VCaP (cell line): ENCODE measurements at regions not wholly inside any gene's neighbourhood (a gene's known extent, or its start where the extent isn't known, plus 50 kb on each side); places are given as distances from the start of the nearest gene placed in this dataset.

ENCODE experiments used
- H3K27ac ChIP-seq: fragments of 450-650 bp; 2 replicates; pipeline ENCODE4 v1.5.1; 2017
- TF ChIP-seq, protein P1 (sequence below): fragments of 450-650 bp; conservative IDR thresholded peaks from 2 replicates; pipeline ENCODE4 v1.5.1; 2017; ENCODE audit warnings: mild to moderate bottlenecking, moderate library complexity

DNA sequence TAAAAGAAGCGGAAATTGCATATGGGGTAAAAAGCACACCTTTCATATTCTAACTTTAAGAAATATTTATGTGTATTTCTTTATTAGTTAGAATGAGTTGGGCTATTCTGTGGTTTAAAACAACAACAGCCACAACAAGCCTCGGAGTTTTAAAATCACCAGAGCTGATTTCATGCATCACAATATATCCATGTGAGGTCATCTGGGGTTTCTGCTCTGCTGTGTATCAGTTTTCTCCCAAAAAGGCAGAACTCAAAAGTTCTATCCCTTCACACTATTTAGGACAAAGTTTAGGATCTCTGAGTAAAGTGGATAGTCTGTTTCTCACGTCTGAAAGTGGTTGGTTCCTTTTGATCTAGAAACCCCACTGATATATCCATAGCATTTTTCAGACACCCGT, 601.5 kb upstream of the GCFC2 start:
- no peak overlapping the region for H3K27ac ChIP-seq
- TF ChIP-seq, protein P1, sequence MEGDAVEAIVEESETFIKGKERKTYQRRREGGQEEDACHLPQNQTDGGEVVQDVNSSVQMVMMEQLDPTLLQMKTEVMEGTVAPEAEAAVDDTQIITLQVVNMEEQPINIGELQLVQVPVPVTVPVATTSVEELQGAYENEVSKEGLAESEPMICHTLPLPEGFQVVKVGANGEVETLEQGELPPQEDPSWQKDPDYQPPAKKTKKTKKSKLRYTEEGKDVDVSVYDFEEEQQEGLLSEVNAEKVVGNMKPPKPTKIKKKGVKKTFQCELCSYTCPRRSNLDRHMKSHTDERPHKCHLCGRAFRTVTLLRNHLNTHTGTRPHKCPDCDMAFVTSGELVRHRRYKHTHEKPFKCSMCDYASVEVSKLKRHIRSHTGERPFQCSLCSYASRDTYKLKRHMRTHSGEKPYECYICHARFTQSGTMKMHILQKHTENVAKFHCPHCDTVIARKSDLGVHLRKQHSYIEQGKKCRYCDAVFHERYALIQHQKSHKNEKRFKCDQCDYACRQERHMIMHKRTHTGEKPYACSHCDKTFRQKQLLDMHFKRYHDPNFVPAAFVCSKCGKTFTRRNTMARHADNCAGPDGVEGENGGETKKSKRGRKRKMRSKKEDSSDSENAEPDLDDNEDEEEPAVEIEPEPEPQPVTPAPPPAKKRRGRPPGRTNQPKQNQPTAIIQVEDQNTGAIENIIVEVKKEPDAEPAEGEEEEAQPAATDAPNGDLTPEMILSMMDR: no peak

DNA sequence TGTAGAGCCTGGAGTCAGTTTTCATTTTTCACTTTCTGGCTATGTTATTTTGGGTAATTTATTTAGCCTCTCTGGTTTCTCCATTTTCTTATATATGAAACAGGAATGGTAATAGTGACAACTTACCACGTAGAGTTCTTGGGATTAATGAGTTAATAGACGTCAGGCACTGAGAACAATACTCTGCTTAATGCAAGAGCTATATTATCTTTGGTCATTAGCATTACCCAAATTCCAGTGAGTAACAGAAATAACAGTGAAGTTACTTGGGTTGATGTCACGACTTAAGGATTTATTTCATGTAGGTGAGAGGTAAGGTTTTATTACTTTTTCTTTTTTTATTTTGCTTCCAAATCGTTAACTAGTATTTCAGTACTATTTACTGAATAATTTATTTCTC, 601.0 kb upstream of the GCFC2 start:
- H3K27ac ChIP-seq: no peak overlapping the region
- TF ChIP-seq, protein P1: no peak

DNA sequence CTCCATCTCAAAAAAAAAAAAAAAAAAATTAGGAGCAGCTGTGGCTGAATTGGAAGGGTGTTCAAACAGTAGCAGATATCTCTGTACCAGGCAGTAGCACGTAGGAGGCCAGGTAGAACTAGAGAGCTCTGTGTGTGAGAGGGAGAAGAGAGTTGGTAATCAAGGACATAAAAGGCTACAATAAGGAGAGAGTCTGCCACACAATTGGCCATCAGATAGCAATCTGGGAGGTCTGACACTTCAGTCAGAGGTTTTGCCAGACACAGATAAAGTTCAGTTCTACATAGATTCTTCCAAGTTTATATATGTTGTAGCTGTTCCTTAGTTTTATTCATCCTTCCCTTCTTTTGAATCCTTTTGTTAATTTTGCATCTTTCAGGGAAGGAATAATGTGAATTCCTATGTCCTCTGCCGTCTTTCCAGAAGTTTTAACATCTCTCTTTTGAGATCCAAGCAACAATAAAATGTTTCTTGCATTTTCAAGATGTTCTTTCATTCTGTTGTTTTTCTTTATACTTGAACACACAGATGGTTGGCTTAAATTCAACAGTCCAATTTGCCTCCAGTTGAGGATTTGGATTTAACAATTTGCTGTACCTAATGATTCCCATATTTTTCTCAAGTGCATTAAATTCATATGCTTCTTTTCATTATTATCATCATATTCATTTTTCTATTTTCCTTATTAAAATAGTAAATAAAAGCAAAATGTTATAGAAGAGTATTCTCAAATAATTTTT, 600.3 kb upstream of the GCFC2 start:
- TF ChIP-seq, protein P1: no peak
- no peak overlapping the region for H3K27ac ChIP-seq

DNA sequence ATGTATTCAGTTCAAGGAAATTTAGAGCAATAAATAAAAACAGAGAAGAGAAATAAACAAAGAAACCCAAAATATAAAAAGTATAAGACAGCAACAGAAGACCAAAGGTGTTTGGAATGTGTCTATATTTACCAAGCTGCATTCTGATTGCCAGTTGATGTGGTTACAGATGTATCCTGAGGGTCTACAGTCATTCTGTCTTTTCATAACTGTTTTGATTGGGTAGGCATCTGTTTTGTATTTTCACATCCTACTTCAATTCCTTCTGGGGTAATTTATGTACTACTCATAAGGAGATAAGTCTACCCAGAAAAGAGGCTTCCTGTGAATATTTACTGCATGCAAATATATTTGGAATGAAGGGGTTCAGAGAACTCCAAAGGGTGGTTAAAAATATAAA, 596.8 kb upstream of the GCFC2 start:
- no peak overlapping the region for H3K27ac ChIP-seq

DNA sequence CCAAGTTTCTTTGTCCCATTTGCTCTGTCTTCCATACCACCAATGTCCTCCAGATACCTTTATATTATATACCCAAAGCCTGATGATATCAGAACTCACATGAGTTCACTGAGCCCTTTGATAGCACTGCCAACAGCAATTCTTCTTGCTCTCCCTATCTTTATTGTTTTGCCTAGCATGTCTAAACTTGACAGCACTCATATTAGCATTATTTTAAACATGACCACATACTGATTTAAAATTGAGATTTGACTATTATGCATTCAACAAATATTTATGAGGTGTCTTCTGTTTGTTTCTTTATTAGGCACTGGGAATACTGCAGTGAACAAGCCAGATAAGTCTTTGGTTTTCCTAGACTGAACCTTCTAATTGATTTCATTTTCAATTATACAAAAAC, 587.3 kb upstream of the GCFC2 start:
- H3K27ac ChIP-seq: 0 out of 2 replicates have a peak overlapping the region, but pooled peaks have one; percentile 15
- TF ChIP-seq, protein P1: no peak

More for the DNA sequence above, 596.8 kb upstream of the GCFC2 start:
- TF ChIP-seq, protein P1: no peak

DNA sequence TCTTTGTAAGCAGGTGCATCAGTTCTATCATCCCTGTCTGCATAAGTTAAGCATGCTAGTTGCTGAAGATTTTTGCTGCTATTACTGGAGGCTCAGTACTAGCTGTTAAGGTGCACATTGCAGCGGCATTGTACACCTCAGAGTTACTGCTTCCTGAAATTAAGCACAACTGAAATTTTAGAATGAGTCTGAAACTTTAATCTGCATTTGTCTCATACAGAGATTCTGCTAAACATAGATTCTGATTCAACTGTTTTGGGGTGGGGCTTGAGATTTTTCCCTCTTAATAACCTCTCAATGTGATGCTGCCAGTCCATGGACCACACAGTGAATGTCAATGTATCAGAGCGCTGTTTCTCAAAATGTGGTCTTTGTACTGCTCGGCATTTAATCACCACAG, 585.7 kb upstream of the GCFC2 start:
- no peak overlapping the region for H3K27ac ChIP-seq
- TF ChIP-seq, protein P1: no peak

DNA sequence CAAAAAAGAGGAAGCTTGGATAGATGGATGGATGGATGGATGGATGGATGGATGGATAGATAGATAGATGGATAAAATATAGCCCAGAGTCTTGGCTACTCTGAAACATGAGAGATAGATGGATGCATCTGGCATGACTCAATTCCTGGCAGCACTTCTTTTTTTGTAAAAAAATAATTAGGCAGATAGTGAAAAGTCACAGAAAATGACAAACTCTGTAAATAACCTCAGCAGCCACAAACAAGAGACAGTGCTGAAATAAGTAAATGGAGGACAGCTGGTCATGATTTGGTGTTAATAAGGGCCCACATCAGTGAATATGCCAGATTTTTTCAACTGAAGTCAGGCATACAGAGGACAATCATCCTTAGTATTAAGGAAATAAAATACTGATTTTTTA, 585.0 kb upstream of the GCFC2 start:
- H3K27ac ChIP-seq: no peak overlapping the region
- TF ChIP-seq, protein P1: no peak
